Immature natural killer cell (primary cell): ENCODE measurements at regions not wholly inside any gene's neighbourhood (a gene's known extent, or its start where the extent isn't known, plus 50 kb on each side); places are given as distances from the start of the nearest gene placed in this dataset.

ENCODE experiments used
- DNase-seq, 3 donors: peaks; one replicate each; pipeline ENCODE4 v3.0.0; 2022; ENCODE audit warnings: mixed read lengths in 1 of 3
- H3K27ac Mint-ChIP-seq, 6 donors: one replicate each; pipeline ENCODE4 v1.8.0; 2020; ENCODE audit warnings: mixed read lengths in 6 of 6, mild to moderate bottlenecking in 5 of 6, inconsistent platforms in 4 of 6, moderate library complexity in 3 of 6
- H3K27me3 Mint-ChIP-seq, 3 donors: one replicate each; pipeline ENCODE4 v1.8.0; 2020 to 2021; ENCODE audit warnings: low read depth in 3 of 3, mild to moderate bottlenecking in 3 of 3, mixed read lengths in 3 of 3, moderate library complexity in 3 of 3, inconsistent platforms in 1 of 3
- H3K36me3 Mint-ChIP-seq, 3 donors: one replicate each; pipeline ENCODE4 v1.8.0; 2020; ENCODE audit warnings: mixed read lengths in 3 of 3, inconsistent platforms in 2 of 3, mild to moderate bottlenecking in 2 of 3
- H3K4me1 Mint-ChIP-seq, 2 donors: one replicate each; pipeline ENCODE4 v1.8.0; 2020; ENCODE audit warnings: inconsistent platforms in 2 of 2, mild to moderate bottlenecking in 2 of 2, mixed read lengths in 2 of 2, moderate library complexity in 1 of 2
- H3K4me3 Mint-ChIP-seq, 5 donors: one replicate each; pipeline ENCODE4 v1.8.0; 2020; ENCODE audit warnings: mild to moderate bottlenecking in 5 of 5, mixed read lengths in 5 of 5, inconsistent platforms in 3 of 5, moderate library complexity in 3 of 5
- H3K9me3 Mint-ChIP-seq, 6 donors: one replicate each; pipeline ENCODE4 v1.8.0; 2020; ENCODE audit warnings: mild to moderate bottlenecking in 6 of 6, mixed read lengths in 6 of 6, inconsistent platforms in 4 of 6, moderate library complexity in 3 of 6

- DNase-seq = no peak
- Mint-ChIP-seq H3K27me3 (peaks cover 0 to 6% (median 4%) of the 10 kb centered on the region in 3 donors), H3K9me3 (no peaks in the 10 kb centered on the region), H3K4me3 (no peak overlapping the region), H3K4me1 (no peaks in the 10 kb centered on the region), H3K36me3 (no peaks in the 10 kb centered on the region), H3K27ac (no peak overlapping the region)
Measured at GRCh38 chr6:110529907-110530306, 53.5 kb upstream of the SLC22A16 start.

- no peak for DNase-seq
Measured at GRCh38 chr6:110529355-110529754, 52.9 kb upstream of the SLC22A16 start.

GRCh38 chr6:110528930-110529325, 52.5 kb upstream of the SLC22A16 start:
- Mint-ChIP-seq H3K27ac (no peak overlapping the region), H3K27me3 (peaks cover 0 to 6% (median 4%) of the 10 kb centered on the region in 3 donors), H3K36me3 (no peaks in the 10 kb centered on the region), H3K4me3 (no peak overlapping the region), H3K4me1 (no peaks in the 10 kb centered on the region), H3K9me3 (no peaks in the 10 kb centered on the region)
- no peak for DNase-seq

More at GRCh38 chr6:110529355-110529754, 52.9 kb upstream of the SLC22A16 start:
- H3K4me1 Mint-ChIP-seq = no peaks in the 10 kb centered on the region
- H3K4me3 Mint-ChIP-seq = no peak overlapping the region
- peaks cover 0 to 6% (median 4%) of the 10 kb centered on the region in 3 donors for H3K27me3 Mint-ChIP-seq
- H3K36me3 Mint-ChIP-seq = no peaks in the 10 kb centered on the region
- H3K27ac Mint-ChIP-seq = no peak overlapping the region
- H3K9me3 Mint-ChIP-seq = no peaks in the 10 kb centered on the region

GRCh38 chr6:110528101-110528929, 51.9 kb upstream of the SLC22A16 start:
- peak; percentile 29 to 47 (median 40) for DNase-seq
- Mint-ChIP-seq H3K9me3 (no peaks in the 10 kb centered on the region), H3K27me3 (peaks cover 0 to 6% (median 4%) of the 10 kb centered on the region in 3 donors), H3K36me3 (no peaks in the 10 kb centered on the region), H3K4me3 (no peak overlapping the region), H3K27ac (no peak overlapping the region), H3K4me1 (no peaks in the 10 kb centered on the region)

- Mint-ChIP-seq H3K4me1 (no peaks in the 10 kb centered on the region), H3K27me3 (peaks cover 0 to 6% (median 4%) of the 10 kb centered on the region in 3 donors), H3K27ac (no peak overlapping the region), H3K4me3 (no peak overlapping the region), H3K36me3 (no peaks in the 10 kb centered on the region), H3K9me3 (no peaks in the 10 kb centered on the region)
- no peak for DNase-seq
Measured at GRCh38 chr6:110527516-110527915, 51.1 kb upstream of the SLC22A16 start.

GRCh38 chr6:110526726-110527125, 50.3 kb upstream of the SLC22A16 start:
- DNase-seq = no peak
- H3K9me3 Mint-ChIP-seq = no peaks in the 10 kb centered on the region
- H3K4me3 Mint-ChIP-seq = no peak overlapping the region
- no peak overlapping the region for H3K27ac Mint-ChIP-seq
- no peaks in the 10 kb centered on the region for H3K36me3 Mint-ChIP-seq
- peaks cover 0 to 6% (median 4%) of the 10 kb centered on the region in 3 donors for H3K27me3 Mint-ChIP-seq
- H3K4me1 Mint-ChIP-seq = no peaks in the 10 kb centered on the region
